Bone marrow (tissue), 2 donors: ENCODE measurements at regions not wholly inside any gene's neighbourhood (a gene's known extent, or its start where the extent isn't known, plus 50 kb on each side); places are given as distances from the start of the nearest gene placed in this dataset.

Experiments
- DNase-seq, 2 donors: peaks; one replicate each; lab custom pipeline; 2025; lab: John Stamatoyannopoulos, UW

DNA sequence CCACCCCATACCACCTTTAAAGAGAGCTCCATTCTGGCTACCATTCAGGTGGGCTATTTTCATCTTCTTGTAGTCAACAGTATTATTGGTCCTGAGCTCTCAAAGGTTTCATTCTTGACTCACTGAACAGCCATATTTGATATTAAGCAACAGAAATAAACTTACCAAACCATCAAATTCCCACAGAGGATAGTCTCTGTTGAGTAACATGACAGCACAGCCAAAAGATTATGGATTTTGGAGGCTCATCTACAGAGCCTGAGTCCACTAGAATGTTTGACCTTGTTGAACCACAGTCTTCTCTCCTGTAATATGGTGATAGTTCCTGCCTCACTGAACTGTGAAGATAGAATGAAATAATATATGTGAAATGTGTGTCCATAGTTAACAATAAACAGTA lies 276.3 kb upstream of the LDB2 start:
- no peak for DNase-seq

GRCh38 chr4:17173300-17173699 lies 274.9 kb upstream of the LDB2 start:
- DNase-seq: no peak

- no peak for DNase-seq
Measured at GRCh38 chr4:17170131-17170530, 271.7 kb upstream of the LDB2 start.

GRCh38 chr4:17169699-17170098 lies 271.3 kb upstream of the LDB2 start:
- DNase-seq: no peak

DNA sequence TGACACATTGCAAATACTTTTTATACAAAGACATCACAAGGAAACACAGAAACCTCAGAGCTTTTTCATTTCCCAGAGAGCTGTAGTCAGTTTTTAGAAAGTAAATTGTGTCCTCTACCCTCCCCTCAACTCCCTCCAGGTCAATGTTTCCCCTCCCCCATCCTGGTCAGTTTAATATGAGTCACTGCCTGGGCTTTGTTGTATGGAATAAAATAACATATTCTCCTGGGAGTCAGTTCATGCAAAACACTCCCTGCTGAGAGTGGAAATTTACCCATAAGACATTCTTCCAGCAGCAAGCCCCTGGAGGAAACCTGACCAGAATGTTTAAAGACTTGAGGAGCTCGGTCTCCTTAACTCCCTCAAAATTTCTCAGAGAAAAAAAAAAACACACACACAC lies 270.1 kb upstream of the LDB2 start:
- DNase-seq: no peak

DNA sequence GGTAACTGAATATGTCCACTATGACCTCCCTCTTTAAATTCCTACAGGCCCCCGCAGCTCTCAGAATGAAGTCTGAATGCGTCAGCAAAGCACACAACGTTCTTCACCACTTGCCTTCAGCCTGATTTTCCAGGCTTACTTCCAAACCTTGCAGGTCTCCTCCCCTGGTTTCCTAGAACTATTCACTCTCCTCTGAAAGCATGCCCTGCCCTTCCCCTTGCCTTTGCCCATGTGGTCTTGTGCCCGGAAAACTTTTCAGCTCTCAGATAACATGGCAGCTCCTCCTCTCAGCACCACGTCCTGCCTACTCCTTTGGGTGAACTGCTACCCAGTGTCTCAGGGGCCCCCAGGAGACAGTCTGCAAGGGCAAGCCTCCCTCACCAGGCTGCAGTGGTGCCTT lies 268.5 kb upstream of the LDB2 start:
- no peak for DNase-seq

- DNase-seq: no peak
Measured at GRCh38 chr4:17165286-17165685, 266.8 kb upstream of the LDB2 start.

GRCh38 chr4:17164666-17165065 lies 266.2 kb upstream of the LDB2 start:
- no peak for DNase-seq

DNA sequence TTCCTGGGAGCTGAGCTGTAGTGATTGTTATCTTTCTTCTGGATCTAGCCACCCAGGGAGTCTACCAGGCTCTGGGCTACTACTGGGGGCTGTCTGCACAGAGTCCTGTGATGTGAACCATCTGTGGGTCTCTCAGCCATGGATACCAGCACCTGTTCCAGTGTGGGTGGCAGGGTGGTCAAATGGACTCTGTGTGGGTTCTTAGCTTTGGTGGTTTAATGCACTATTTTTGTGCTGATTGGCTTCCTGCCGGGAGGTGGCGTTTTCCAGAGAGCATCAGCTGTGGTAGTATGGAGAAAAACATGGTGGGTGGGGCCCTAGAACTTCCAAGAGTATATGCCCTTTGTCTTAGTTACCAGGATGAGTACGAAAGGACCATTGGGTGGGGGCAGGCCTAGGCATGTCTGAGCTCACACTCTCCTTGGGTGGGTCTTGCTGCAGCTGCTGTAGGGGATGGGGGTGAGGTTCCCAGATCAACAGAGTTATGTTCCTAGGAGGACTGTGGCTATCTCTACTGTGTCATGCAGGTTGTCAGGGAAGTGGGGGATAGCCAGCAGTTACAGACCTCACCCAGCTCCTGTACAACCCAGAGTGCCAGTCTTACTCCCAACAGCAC lies 264.8 kb upstream of the LDB2 start:
- no peak for DNase-seq

DNA sequence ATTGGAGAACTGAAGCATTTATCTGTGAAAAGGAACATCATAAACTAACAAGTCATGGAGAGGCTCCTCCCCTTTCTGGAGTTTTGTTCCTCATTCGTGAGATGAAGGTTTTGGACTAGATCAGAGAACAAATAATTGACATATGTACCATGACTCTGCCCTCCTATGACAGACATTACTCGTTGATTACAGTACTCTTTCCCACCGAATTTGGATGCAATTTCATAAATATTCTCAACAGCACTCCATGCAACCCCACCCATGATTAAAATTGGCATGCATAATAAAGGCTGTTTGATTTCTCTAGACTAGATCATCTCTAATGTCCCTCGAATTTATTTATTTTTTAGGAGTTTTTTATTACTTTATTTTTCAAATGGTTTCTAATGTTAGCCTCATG lies 258.9 kb upstream of the LDB2 start:
- no peak for DNase-seq

DNA sequence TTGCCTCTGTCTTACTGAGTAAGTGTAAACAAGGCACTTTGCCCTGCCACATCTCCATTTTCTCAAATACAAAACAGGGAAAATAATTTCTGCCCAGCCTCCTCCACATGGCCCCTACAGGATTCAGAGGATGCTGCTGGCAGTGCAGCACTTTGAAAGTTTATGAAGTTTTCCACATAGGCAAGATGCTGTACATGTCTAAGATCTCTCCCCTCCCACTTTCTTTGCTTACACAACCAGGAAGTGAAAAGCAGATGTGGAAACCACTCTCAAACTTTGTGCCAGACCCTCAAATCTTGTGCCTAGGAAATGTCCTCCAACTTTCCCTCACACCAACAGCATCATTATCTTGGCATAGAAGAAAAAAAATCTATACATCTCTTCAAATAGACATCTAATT lies 257.0 kb upstream of the LDB2 start:
- DNase-seq: no peak

GRCh38 chr4:17153572-17153971 lies 255.1 kb upstream of the LDB2 start:
- no peak for DNase-seq

DNA sequence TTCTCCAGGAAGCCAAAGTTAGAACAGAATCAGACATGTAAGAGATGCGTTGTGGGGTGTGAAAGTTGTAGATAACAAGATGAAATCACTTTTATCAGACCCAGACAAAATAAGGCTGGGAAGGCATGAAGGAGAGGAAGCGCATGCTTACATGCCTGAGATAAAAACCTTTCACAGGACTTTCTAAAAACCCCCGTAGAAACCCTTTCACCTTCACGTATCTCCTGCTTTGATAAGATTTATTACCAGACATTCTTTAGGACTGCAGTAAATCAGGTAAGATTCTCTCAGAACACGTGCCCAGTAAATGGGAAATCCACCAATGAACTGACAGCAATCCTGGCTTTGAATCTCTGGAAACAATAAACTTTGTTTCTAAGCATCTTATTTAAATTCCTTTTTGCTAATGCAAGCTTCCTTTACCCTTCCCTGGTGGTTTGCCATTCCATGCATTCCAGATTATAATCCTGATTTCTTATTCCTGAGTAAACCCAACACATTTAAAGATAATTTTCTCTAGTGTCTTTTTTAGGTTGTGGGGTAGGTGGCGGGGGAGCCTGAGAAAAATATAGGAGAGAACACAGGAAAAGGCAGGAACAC lies 254.6 kb upstream of the LDB2 start:
- no peak for DNase-seq

DNA sequence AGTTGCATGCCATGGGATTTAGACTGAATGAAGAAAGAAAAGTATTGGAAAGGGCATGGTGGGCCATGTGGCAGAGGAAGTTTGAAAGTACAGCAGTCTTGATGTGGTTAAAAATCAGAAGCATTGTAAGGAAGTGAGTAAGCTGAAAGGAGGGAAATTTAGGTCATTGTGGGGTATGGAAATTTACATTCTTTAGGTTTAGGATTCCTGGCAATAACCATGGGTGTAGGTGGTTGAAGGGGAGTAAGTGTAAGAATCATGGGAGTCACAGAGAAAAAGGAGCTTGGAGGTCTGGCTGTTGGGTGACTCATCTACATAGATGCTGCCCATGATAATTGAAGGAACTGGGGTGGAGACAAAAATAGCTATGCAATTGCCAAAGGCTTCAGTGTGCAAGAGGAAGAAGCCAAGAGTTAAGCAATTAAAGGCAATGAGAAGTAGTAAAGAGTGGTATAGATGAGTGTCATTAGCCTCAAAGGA lies 243.8 kb upstream of the LDB2 start:
- no peak for DNase-seq

GRCh38 chr4:17138847-17139246 lies 240.4 kb upstream of the LDB2 start:
- DNase-seq: no peak

DNA sequence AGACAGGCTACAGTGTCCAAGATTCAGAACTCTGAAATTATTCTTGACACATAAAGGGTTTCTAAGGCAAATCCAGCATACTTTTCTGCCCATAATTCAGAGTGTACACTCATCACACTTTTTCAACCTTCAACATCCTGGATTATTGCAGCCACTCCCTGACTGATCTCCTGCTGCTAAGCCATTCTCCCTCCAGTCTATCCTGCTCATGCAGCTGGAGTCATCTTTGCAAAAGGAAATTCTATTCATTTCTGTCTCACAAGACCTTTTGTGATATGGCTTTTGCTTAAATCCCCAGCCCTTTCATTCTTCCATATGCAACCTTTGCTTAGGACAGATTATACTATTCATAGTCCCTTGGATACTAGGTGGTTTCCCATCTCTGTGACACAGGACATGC lies 236.1 kb upstream of the LDB2 start:
- DNase-seq: no peak

GRCh38 chr4:17134100-17134499 lies 235.7 kb upstream of the LDB2 start:
- DNase-seq: no peak

DNA sequence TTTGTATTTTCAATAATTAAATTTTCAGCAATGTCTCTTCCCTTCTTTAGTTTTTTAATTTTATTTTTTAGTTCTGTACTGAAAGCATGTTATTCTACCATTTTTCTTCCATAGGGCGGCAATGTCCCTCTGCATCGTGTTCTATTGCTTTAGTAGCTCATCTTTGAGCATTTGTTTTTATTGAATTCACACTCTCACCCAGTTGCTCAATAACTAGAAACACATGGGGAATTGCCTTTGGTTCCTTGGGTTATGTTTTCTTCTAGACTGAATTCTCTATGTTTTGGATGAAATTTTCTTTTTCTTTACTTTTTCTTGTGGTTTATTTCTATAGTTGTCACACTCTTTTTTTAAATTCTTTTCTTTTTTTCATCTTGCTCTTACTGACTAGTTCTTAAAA lies 233.8 kb upstream of the LDB2 start:
- DNase-seq: no peak

DNA sequence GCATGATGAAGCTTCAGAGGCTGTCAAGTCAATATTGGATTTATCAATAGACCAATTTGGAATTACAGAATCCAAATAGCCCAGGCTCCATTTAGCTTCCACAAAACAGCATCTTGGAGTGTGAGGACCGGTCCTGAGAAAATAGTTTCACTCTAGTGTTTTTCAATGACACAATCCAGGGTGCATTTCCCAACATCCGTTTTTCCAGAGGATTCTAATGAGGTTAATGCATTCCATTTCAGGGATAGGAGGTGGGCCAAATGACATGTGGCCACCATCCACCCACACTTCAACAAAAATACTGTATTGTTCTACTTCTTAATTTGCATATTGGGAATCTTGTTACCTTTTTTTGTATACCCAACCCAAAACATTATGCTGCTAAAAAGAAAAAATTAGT lies 229.8 kb upstream of the LDB2 start:
- DNase-seq: no peak

DNA sequence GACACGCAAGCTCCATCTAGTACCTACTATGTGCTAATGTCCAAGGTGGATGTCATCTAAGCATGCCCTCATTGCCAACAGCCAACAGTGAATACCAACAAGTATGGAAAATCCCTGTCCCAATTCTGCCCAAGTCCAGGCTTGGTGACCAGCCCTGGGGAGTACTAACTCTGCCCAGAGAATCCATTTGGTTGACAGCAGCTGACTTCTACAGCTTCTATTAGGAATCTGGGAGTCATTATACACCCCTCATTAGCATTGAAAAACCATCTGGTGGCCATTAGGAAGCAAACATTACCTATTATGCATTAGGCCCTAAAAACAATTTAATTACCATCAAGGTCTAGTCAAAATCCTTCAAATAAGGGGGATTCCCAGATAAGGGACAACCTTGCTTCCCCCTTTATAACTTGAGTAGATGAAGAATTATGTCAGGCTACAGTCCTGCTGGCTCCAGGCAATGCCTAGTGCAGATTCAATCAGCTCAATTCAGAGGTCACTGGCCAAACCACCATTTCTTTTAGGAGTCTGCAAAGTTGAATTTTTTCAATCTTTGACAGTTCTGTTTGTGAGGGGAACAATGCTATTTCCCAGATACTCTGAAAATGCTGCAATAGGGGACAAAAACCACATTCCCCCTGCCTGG lies 228.0 kb upstream of the LDB2 start:
- no peak for DNase-seq

- no peak for DNase-seq
Measured at GRCh38 chr4:17124767-17125166, 226.3 kb upstream of the LDB2 start.

DNA sequence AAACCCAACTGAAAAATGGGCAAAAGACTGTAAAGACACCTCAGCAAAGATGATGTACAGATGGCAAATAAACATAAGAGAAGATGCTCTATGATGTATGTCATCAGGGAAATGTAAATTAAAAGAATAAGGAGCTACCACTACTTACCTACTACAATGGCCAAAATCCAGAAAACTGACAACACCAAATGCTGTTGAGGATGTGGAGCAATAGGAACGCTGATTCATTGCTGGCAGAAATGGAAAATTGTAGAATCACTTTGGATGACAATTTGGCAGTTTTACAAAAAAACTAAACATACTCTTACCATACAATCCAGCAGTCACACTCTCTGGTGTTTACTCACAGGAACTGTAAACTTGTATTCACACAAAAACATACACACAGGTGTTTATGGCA lies 222.3 kb upstream of the LDB2 start:
- DNase-seq: no peak

- DNase-seq: no peak
Measured at GRCh38 chr4:17117746-17118145, 219.3 kb upstream of the LDB2 start.

GRCh38 chr4:17115583-17115982 lies 217.1 kb upstream of the LDB2 start:
- no peak for DNase-seq
